CD1c-positive myeloid dendritic cell (primary cell): ENCODE measurements at regions not wholly inside any gene's neighbourhood (a gene's known extent, or its start where the extent isn't known, plus 50 kb on each side); places are given as distances from the start of the nearest gene placed in this dataset.

ENCODE experiments used
- DNase-seq: peaks from one replicate; pipeline ENCODE4 v3.0.0-alpha.2; 2016; ENCODE audit errors: extremely low spot score

GRCh38 chr2:75278821-75279379 lies 79.6 kb upstream of the TACR1 start:
- DNase-seq = no peak

- DNase-seq = no peak
Measured at GRCh38 chr2:75278314-75278713, 79.0 kb upstream of the TACR1 start.

GRCh38 chr2:75277111-75277510 lies 77.8 kb upstream of the TACR1 start:
- DNase-seq = no peak

- DNase-seq = no peak
Measured at GRCh38 chr2:75276093-75277029, 77.0 kb upstream of the TACR1 start.

GRCh38 chr2:75274936-75275335 lies 75.6 kb upstream of the TACR1 start:
- DNase-seq = no peak

DNA sequence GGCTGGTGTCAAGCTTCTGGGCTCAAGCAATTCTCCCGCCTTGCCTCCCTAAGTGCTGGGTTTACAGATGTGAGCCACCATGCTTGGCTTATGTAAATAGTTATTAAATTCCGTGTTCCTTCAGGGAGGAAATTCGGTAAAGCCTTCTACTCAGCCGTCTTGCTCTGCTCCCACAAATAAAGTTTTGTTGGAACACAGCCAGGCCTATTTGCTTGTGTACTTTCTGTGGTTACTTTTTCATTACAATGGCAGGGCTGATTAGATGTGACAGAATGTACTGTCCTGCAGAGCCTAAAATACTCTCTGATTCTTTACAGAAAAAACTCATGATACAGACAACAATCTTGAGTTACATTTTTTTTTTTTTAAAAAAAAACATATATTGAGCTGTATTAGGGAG lies 68.8 kb upstream of the TACR1 start:
- no peak for DNase-seq

GRCh38 chr2:75261923-75262322 lies 62.6 kb upstream of the TACR1 start:
- DNase-seq = no peak

DNA sequence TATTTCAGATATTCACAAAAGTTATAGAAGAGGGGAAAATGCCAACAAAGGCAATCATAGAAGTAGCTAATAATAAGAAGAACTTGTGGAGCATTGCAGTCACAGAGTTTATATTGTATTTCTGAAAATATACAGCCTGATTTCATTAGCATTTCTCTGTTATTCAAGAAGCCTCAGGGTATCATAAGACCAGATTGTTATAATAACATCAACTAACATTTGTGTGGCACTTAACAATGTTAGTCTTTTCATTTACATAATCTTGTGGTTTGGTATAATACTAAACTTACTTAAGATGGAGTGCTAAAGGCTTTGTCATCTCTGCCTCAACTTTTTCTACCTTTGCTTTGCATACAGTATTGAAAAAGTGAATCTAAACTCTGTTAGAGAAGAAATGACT lies 61.6 kb upstream of the TACR1 start:
- no peak for DNase-seq

GRCh38 chr2:75258620-75259019 lies 59.3 kb upstream of the TACR1 start:
- DNase-seq = no peak

DNA sequence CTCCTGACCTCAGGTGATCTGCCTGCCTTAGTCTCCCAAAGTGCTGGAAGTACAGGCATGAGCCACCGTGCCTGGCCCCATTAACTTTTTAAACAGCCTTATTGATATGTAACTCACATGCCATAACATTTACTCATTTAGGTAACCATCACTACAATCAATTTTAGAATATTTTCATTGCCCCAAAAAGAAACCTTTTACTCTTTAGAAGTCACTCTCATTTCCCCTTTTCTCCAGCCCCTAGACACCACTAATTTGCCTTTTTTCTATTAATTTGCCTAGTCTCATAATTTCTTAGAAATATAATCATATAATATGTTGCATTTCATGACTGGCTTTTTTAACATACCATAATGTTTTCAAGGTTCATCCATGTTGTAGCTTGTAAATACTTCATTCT lies 57.2 kb upstream of the TACR1 start:
- DNase-seq = no peak

DNA sequence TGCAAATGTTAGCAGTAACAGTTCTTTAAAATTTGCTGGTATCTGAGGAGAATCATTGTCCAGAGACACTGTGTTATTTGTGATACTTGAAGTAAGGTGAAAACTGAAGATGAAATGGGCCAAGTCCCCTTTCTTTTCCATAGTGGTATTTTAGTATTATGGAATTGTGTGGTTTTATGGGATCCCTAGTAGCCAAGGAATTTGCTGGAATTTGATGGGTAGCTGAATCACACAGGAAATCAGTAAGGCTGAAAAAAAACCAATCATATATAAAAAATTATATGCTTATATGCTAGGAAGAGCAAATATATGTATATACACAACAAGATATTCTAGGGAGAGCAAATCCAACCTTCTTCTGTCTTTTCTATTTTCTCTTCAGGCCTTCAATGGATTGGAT lies 54.2 kb upstream of the TACR1 start:
- DNase-seq = no peak

DNA sequence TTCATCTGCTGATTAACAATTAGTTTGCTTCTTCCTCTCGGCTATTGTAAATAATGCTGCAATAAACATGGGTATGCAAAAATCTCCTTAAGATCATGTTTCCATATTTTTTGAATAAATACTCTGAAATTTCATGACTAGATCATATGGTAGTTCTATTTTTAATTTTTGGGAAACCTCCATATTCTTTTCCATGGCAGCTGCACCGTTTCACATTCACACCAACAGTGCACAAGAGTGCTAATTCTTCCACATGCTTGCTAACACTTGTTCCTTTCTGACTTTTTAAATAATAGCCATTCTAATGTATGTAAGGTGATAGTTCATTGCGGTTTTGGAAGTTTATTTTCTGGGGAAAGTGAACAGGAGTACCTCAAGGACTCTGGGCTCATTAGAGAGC lies 52.6 kb upstream of the TACR1 start:
- DNase-seq = no peak
